Testis (tissue), 2 donors: ENCODE measurements at regions not wholly inside any gene's neighbourhood (a gene's known extent, or its start where the extent isn't known, plus 50 kb on each side); places are given as distances from the start of the nearest gene placed in this dataset.
"Not testable (repeated sequence)": the region's sequence is repeated elsewhere in the genome, so short reads cannot be mapped to it uniquely, and the experiment has no call there.

Source experiments
- DNase-seq: peaks from one replicate; pipeline ENCODE4 v3.0.0-alpha.2; 2019
- H3K27ac ChIP-seq, 2 donors: fragments of 200-600 bp; sonication (generic); one replicate each; pipeline ENCODE4 v1.5.1; 2019
- H3K27me3 ChIP-seq: fragments of 200-600 bp; sonication (generic); one replicate; pipeline ENCODE4 v1.5.1; 2019
- H3K36me3 ChIP-seq: fragments of 200-600 bp; sonication (generic); one replicate; pipeline ENCODE4 v1.5.1; 2017; ENCODE audit warnings: low read depth; ENCODE audit errors: missing control alignments
- H3K4me1 ChIP-seq: fragments of 200-600 bp; sonication (generic); one replicate; pipeline ENCODE4 v1.5.1; 2019
- H3K4me3 ChIP-seq, 2 donors: fragments of 200-600 bp; sonication (generic); one replicate each; pipeline ENCODE4 v1.5.1; 2017 to 2019
- H3K9me3 ChIP-seq: fragments of 200-600 bp; sonication (generic); one replicate; pipeline ENCODE4 v1.5.1; 2017
- CTCF ChIP-seq, 3 experiments: fragments of 450-650 bp in 2 of 3; fragments of 200-600 bp in 1 of 3; sonication (generic) in 1 of 3; IDR thresholded peaks; one replicate each; pipeline ENCODE4 v1.5.1; 2016 to 2019; ENCODE audit warnings: antibody characterized with exemption in 3 of 3, mild to moderate bottlenecking in 2 of 3, moderate library complexity in 1 of 3
- POLR2A ChIP-seq: fragments of 450-650 bp; IDR thresholded peaks from one replicate; pipeline ENCODE4 v1.6.1; 2017; ENCODE audit warnings: antibody characterized with exemption, mild to moderate bottlenecking, moderate library complexity
- WGBS, 2 donors: methylation state at CpG; one replicate each; pipeline ENCODE4 v1.1.5; 2018; 5-methylcytosine and 5-hydroxymethylcytosine counted together
- intact Hi-C: fragments of 100-400 bp; cut with DNase I; formaldehyde crosslinking; loops from one replicate; pipeline ENCODE4 v1.15.1; 2023; ENCODE audit warnings: low total_unique reads

GRCh38 chr11:11209967-11210366, 143.1 kb downstream of the CSNK2A3 start:
- Histone ChIP-seq H3K9me3 (no peaks in the 10 kb centered on the region), H3K27ac (no peak overlapping the region), H3K27me3 (no peaks in the 10 kb centered on the region), H3K36me3 (no peaks in the 10 kb centered on the region), H3K4me1 (no peaks in the 10 kb centered on the region), H3K4me3 (no peak overlapping the region)
- intact Hi-C loops, result no loop called here
- 84 to 96% methylated on average over 2 of the region's 2 CpGs for WGBS, 2 donors
- TF ChIP-seq CTCF (IDR thresholded peaks at IDR 0.05) (no peak), POLR2A (no peak)
- no peak for DNase-seq

GRCh38 chr11:11208994-11209393, 144.1 kb downstream of the CSNK2A3 start:
- H3K9me3 ChIP-seq, result no peaks in the 10 kb centered on the region
- TF ChIP-seq POLR2A, result no peak
- TF ChIP-seq CTCF (IDR thresholded peaks at IDR 0.05), result no peak
- H3K27me3 ChIP-seq, result no peaks in the 10 kb centered on the region
- H3K4me3 ChIP-seq, result no peak overlapping the region
- whole genome bisulfite sequencing, 2 donors, result 86 to 90% methylated on average over 4 of the region's 4 CpGs
- intact Hi-C loops, result no loop called here
- H3K27ac ChIP-seq, result no peak overlapping the region
- DNase-seq, result no peak
- no peaks in the 10 kb centered on the region for H3K4me1 ChIP-seq
- no peaks in the 10 kb centered on the region for H3K36me3 ChIP-seq

GRCh38 chr11:11207428-11207827, 145.6 kb downstream of the CSNK2A3 start:
- no peaks in the 10 kb centered on the region for H3K4me1 ChIP-seq
- no peaks in the 10 kb centered on the region for H3K9me3 ChIP-seq
- no peak for DNase-seq
- no peaks in the 10 kb centered on the region for H3K27me3 ChIP-seq
- H3K27ac ChIP-seq, result no peak overlapping the region
- H3K4me3 ChIP-seq, result no peak overlapping the region
- H3K36me3 ChIP-seq, result no peaks in the 10 kb centered on the region
- WGBS, 2 donors, result 84 to 85% methylated on average over 3 of the region's 3 CpGs
- intact Hi-C loops, result no loop called here
- TF ChIP-seq POLR2A (no peak), CTCF (IDR thresholded peaks at IDR 0.05) (no peak)

GRCh38 chr11:11206484-11206883, 146.6 kb downstream of the CSNK2A3 start:
- no peak overlapping the region for H3K27ac ChIP-seq
- no peaks in the 10 kb centered on the region for H3K36me3 ChIP-seq
- no peak overlapping the region for H3K4me3 ChIP-seq
- H3K4me1 ChIP-seq, result no peaks in the 10 kb centered on the region
- intact Hi-C loops, result no loop called here
- no peak for TF ChIP-seq POLR2A
- no peak for TF ChIP-seq CTCF (IDR thresholded peaks at IDR 0.05)
- no peaks in the 10 kb centered on the region for H3K9me3 ChIP-seq
- DNase-seq, result no peak
- WGBS, 2 donors, result 93 to 97% methylated on average over 7 of the region's 7 CpGs
- no peaks in the 10 kb centered on the region for H3K27me3 ChIP-seq

GRCh38 chr11:11202885-11203284, 150.2 kb downstream of the CSNK2A3 start:
- Histone ChIP-seq H3K27me3 (no peaks in the 10 kb centered on the region), H3K4me3 (no peak overlapping the region), H3K27ac (no peak overlapping the region), H3K4me1 (no peaks in the 10 kb centered on the region), H3K9me3 (no peaks in the 10 kb centered on the region), H3K36me3 (no peaks in the 10 kb centered on the region)
- DNase-seq, result no peak
- TF ChIP-seq POLR2A, result no peak
- TF ChIP-seq CTCF (IDR thresholded peaks at IDR 0.05), result no peak
- WGBS, 2 donors, result 79% methylated on average over 2 of the region's 2 CpGs
- intact Hi-C loops, result no loop called here

- DNase-seq, H3K4me1 ChIP-seq, H3K27me3 ChIP-seq, H3K4me3 ChIP-seq, H3K9me3 ChIP-seq, intact Hi-C loops, H3K27ac ChIP-seq, H3K36me3 ChIP-seq: not testable (repeated sequence)
- 79 to 89% methylated on average over 3 to 4 of the region's 4 CpGs for WGBS, 2 donors
Observed at GRCh38 chr11:11201302-11201701, 151.7 kb downstream of the CSNK2A3 start.
